GM23248 (cell line): ENCODE measurements at regions not wholly inside any gene's neighbourhood (a gene's known extent, or its start where the extent isn't known, plus 50 kb on each side); places are given as distances from the start of the nearest gene placed in this dataset.

Experiments used
- DNase-seq: peaks from one replicate; pipeline ENCODE4 v3.0.0-alpha.2; 2015
- H2AFZ ChIP-seq: fragments of 200-600 bp; sonication (generic); 2 replicates; pipeline ENCODE4 v1.6.1; 2016; ENCODE audit warnings: antibody characterized with exemption
- H3F3A ChIP-seq: fragments of 200-600 bp; sonication (generic); 2 replicates; pipeline ENCODE4 v1.6.1; 2016; ENCODE audit warnings: mild to moderate bottlenecking, antibody characterized with exemption, mixed run types; ENCODE audit not compliant: insufficient read depth
- H3K27ac ChIP-seq: fragments of 200-600 bp; sonication (generic); 2 replicates; pipeline ENCODE4 v1.5.1; 2016; ENCODE audit warnings: mild to moderate bottlenecking
- H3K27me3 ChIP-seq: fragments of 200-600 bp; sonication (generic); replicated peaks from 2 replicates; pipeline ENCODE4 v1.6.1; 2016; ENCODE audit warnings: mild to moderate bottlenecking; ENCODE audit not compliant: insufficient read depth
- H3K36me3 ChIP-seq: fragments of 200-600 bp; sonication (generic); 2 replicates; pipeline ENCODE4 v1.6.1; 2016; ENCODE audit warnings: low read depth, mild to moderate bottlenecking
- H3K4me1 ChIP-seq: fragments of 200-600 bp; sonication (generic); 2 replicates; pipeline ENCODE4 v1.6.1; 2016; ENCODE audit warnings: mild to moderate bottlenecking; ENCODE audit not compliant: insufficient read depth
- H3K4me2 ChIP-seq: fragments of 200-600 bp; sonication (generic); one replicate; pipeline ENCODE4 v1.6.1; 2016; ENCODE audit warnings: mild to moderate bottlenecking; ENCODE audit not compliant: unreplicated experiment
- H3K4me3 ChIP-seq: fragments of 200-600 bp; sonication (generic); 2 replicates; pipeline ENCODE4 v1.5.1; 2016; ENCODE audit warnings: mild to moderate bottlenecking
- H3K79me2 ChIP-seq: fragments of 200-600 bp; sonication (generic); 2 replicates; pipeline ENCODE4 v1.6.1; 2016; ENCODE audit warnings: mild to moderate bottlenecking; ENCODE audit not compliant: insufficient read depth
- H3K9ac ChIP-seq: fragments of 200-600 bp; sonication (generic); 2 replicates; pipeline ENCODE4 v1.6.1; 2016; ENCODE audit warnings: mild to moderate bottlenecking
- H3K9me2 ChIP-seq: fragments of 200-600 bp; sonication (generic); 2 replicates; pipeline ENCODE4 v1.6.1; 2016; ENCODE audit warnings: mixed run types, mild to moderate bottlenecking, moderate library complexity; ENCODE audit not compliant: insufficient read depth
- H3K9me3 ChIP-seq: fragments of 200-600 bp; sonication (generic); one replicate; pipeline ENCODE4 v1.6.1; 2017; ENCODE audit warnings: low read depth
- H4K20me1 ChIP-seq: fragments of 200-600 bp; sonication (generic); 2 replicates; pipeline ENCODE4 v1.6.0; 2016; ENCODE audit not compliant: insufficient read depth
- EZH2 ChIP-seq: fragments of 200-600 bp; sonication (generic); IDR thresholded peaks from 2 replicates; pipeline ENCODE4 v1.6.1; 2018; ENCODE audit warnings: antibody characterized with exemption, mild to moderate bottlenecking; ENCODE audit not compliant: insufficient read depth, poor library complexity, severe bottlenecking
- EZH2phosphoT487 ChIP-seq: fragments of 200-600 bp; sonication (generic); IDR thresholded peaks from 2 replicates; pipeline ENCODE4 v1.6.1; 2018; ENCODE audit warnings: antibody characterized with exemption, moderate library complexity, mild to moderate bottlenecking, low read depth; ENCODE audit not compliant: insufficient read depth
- WGBS, 2 experiments: methylation state at CpG; one replicate each; pipeline ENCODE4 v1.1.6; 2015 to 2017; ENCODE audit warnings: low lambda C conversion rate in 2 of 2, low coverage in 1 of 2; ENCODE audit errors: missing lambda C conversion rate in 2 of 2; 5-methylcytosine and 5-hydroxymethylcytosine counted together
- in situ Hi-C: fragments of 300-500 bp; cut with MboI; formaldehyde crosslinking; loops from 2 replicates; pipeline ENCODE4 v1.15.0; 2020

- Histone ChIP-seq H3K27me3 (no peaks in the 10 kb centered on the region), H3K9ac (no peak overlapping the region), H3K79me2 (no peaks in the 10 kb centered on the region), H3K36me3 (no peaks in the 10 kb centered on the region), H3K4me1 (no peaks in the 10 kb centered on the region), H3K4me2 (no peak overlapping the region), H3F3A (no peaks in the 10 kb centered on the region), H3K4me3 (no peak overlapping the region), H3K9me2 (no peaks in the 10 kb centered on the region), H3K9me3 (no peaks in the 10 kb centered on the region), H3K27ac (no peak overlapping the region), H2AFZ (no peak overlapping the region), H4K20me1 (no peaks in the 10 kb centered on the region)
- in situ Hi-C loops = no loop called here
- no peak for DNase-seq
- no peak for TF ChIP-seq EZH2phosphoT487
- no peak for TF ChIP-seq EZH2
- 4 to 11% methylated on average over 1 of the region's 1 CpG for WGBS, 2 experiments
Measured at GRCh38 chr20:22027423-22027822, 322.0 kb downstream of the PAX1 start.

GRCh38 chr20:22020201-22020600 lies 314.7 kb downstream of the PAX1 start:
- no peak overlapping the region for H3K9ac ChIP-seq
- H3K4me3 ChIP-seq = no peak overlapping the region
- no peak overlapping the region for H2AFZ ChIP-seq
- no peaks in the 10 kb centered on the region for H3K4me1 ChIP-seq
- no peak overlapping the region for H3K27ac ChIP-seq
- DNase-seq = peak; percentile 44
- H4K20me1 ChIP-seq = no peaks in the 10 kb centered on the region
- H3K36me3 ChIP-seq = no peaks in the 10 kb centered on the region
- no peaks in the 10 kb centered on the region for H3K79me2 ChIP-seq
- no peak overlapping the region for H3K4me2 ChIP-seq
- no peaks in the 10 kb centered on the region for H3K9me3 ChIP-seq
- H3F3A ChIP-seq = no peaks in the 10 kb centered on the region
- no peaks in the 10 kb centered on the region for H3K9me2 ChIP-seq
- TF ChIP-seq EZH2phosphoT487 (no peak), EZH2 (no peak)
- 1 to 6% methylated on average over 4 of the region's 4 CpGs for whole genome bisulfite sequencing, 2 experiments
- no peaks in the 10 kb centered on the region for H3K27me3 ChIP-seq
- in situ Hi-C loops = no loop called here

- no peak overlapping the region for H3K9ac ChIP-seq
- H3K36me3 ChIP-seq = no peaks in the 10 kb centered on the region
- TF ChIP-seq EZH2phosphoT487 (no peak), EZH2 (no peak)
- H4K20me1 ChIP-seq = no peaks in the 10 kb centered on the region
- no peak overlapping the region for H2AFZ ChIP-seq
- no peak overlapping the region for H3K4me3 ChIP-seq
- no peaks in the 10 kb centered on the region for H3K27me3 ChIP-seq
- no peaks in the 10 kb centered on the region for H3K79me2 ChIP-seq
- H3K9me3 ChIP-seq = no peaks in the 10 kb centered on the region
- in situ Hi-C loops = no loop called here
- no peak overlapping the region for H3K4me2 ChIP-seq
- H3K27ac ChIP-seq = no peak overlapping the region
- WGBS, 2 experiments = 16 to 26% methylated on average over 3 of the region's 3 CpGs
- no peaks in the 10 kb centered on the region for H3F3A ChIP-seq
- 0 out of 2 replicates have a peak, but pooled peaks cover 3% of the 10 kb centered on the region for H3K4me1 ChIP-seq
- H3K9me2 ChIP-seq = no peaks in the 10 kb centered on the region
- no peak for DNase-seq
Measured at GRCh38 chr20:22008456-22008855, 303.0 kb downstream of the PAX1 start.

DNA sequence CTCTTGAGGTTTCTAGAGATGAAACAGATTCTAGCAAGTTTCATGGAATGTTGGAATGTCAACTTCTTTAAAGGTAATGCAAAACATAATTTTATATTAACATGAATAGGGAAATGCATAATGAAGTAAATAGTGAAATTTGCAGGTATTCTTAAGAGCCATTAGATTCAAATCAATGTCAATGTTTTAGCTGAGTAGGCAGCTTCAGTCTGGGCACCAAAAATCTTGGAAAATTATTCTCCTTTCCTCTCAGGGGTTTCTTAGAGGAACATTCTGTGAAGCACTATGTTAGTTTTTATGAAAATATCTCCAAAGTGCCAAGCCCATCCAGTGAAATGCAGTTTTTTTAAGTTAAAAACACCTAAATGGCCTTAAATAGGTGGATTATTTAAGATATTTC lies 300.8 kb downstream of the PAX1 start:
- Histone ChIP-seq H3K4me1 (peaks cover 16% of the 10 kb centered on the region), H3K79me2 (no peaks in the 10 kb centered on the region), H3K4me2 (no peak overlapping the region), H4K20me1 (no peaks in the 10 kb centered on the region), H3K9me2 (no peaks in the 10 kb centered on the region), H3K9ac (no peak overlapping the region), H3F3A (peaks cover 12% of the 10 kb centered on the region; the same call in 1 of the 2 replicates), H3K9me3 (no peaks in the 10 kb centered on the region), H2AFZ (no peak overlapping the region), H3K27me3 (no peaks in the 10 kb centered on the region), H3K27ac (no peak overlapping the region), H3K4me3 (no peak overlapping the region), H3K36me3 (no peaks in the 10 kb centered on the region)
- in situ Hi-C loops = no loop called here
- TF ChIP-seq EZH2phosphoT487 = no peak
- no peak for TF ChIP-seq EZH2
- DNase-seq = no peak

DNA sequence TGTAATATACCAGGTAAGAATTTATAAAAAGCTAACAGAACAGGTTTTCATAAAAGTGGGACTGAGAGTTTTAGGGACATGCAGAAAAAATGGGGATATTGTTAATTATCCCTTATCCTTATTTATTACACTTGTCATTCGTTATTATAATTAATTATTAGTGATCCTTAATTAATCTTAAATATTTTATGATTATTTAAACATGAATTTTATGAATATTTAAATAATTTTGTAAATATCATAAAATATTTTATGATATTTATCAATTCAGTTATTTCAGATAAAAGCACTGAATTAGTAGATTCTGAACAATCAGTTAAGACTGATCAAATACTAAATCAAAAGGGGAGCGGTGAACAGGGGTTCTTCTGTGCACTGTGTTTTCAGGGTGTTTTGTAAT lies 300.1 kb downstream of the PAX1 start:
- H3K4me3 ChIP-seq = no peak overlapping the region
- no peaks in the 10 kb centered on the region for H3K9me2 ChIP-seq
- DNase-seq = no peak
- H4K20me1 ChIP-seq = no peaks in the 10 kb centered on the region
- peaks cover 16% of the 10 kb centered on the region for H3K4me1 ChIP-seq
- no peaks in the 10 kb centered on the region for H3K27me3 ChIP-seq
- no peak overlapping the region for H3K27ac ChIP-seq
- H2AFZ ChIP-seq = no peak overlapping the region
- H3K4me2 ChIP-seq = no peak overlapping the region
- H3K79me2 ChIP-seq = no peaks in the 10 kb centered on the region
- WGBS, 2 experiments = 37 to 45% methylated on average over 2 of the region's 2 CpGs
- no peak overlapping the region for H3K9ac ChIP-seq
- no peaks in the 10 kb centered on the region for H3K9me3 ChIP-seq
- in situ Hi-C loops = no loop called here
- H3F3A ChIP-seq = peaks cover 15% of the 10 kb centered on the region; the same call in 1 of the 2 replicates
- H3K36me3 ChIP-seq = no peaks in the 10 kb centered on the region
- TF ChIP-seq EZH2phosphoT487 (no peak), EZH2 (no peak)
